Occipital lobe (tissue), 1 donor: ENCODE measurements at regions not wholly inside any gene's neighbourhood (a gene's known extent, or its start where the extent isn't known, plus 50 kb on each side); places are given as distances from the start of the nearest gene placed in this dataset.

Experiments
- DNase-seq: peaks from one replicate; lab custom pipeline; 2025; lab: John Stamatoyannopoulos, UW

DNA sequence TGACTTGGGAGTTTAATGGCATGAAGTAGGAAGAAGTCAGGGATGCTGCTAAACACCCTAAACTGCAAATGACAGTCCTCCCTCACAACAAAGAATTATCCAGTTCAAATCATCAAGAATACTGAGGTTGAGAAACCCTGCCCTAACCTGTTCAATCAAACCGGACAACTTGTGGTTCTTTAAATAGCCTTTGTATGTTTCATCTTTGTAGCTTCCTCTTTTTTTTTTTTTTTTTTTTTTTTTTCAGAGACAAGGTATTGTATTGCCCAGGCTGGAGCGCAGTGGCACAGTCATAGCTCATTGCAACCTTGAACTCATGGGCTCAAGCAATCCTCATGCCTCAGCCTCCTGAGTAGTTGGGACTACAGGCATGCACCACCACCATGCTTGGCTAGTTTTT is 52.5 kb upstream of the TTC29 start:
- DNase-seq, result no peak

- DNase-seq, result no peak
These were observed 58.5 kb upstream of the TTC29 start for GRCh38 chr4:147003956-147004809.

GRCh38 chr4:147006229-147006628 is 60.6 kb upstream of the TTC29 start:
- DNase-seq, result no peak

DNA sequence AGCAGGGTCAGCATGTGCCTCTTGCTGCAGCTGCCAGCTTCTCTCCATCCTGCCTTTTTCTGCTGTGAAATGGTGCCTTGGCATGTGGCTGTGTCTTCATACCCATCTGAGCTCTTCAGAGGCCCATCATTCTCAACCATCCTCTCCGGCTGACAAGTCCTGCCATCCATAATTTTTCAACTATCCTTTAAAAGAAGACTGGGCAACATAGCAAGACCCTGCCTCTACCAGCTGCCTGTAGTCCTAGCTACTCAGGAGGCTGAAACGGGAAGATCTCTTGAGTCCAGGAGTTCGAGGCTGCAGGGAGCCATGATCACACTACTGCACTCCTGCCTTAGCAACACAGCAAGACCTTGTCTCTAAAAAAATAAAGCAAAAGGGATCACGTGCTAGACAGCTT is 64.2 kb upstream of the TTC29 start:
- no peak for DNase-seq

- DNase-seq, result no peak
These were observed 65.7 kb upstream of the TTC29 start for GRCh38 chr4:147011411-147011810.

- no peak for DNase-seq
These were observed 66.5 kb upstream of the TTC29 start for GRCh38 chr4:147012059-147012707.

- DNase-seq, result no peak
These were observed 69.3 kb upstream of the TTC29 start for GRCh38 chr4:147014946-147015345.

GRCh38 chr4:147015491-147015890 is 69.8 kb upstream of the TTC29 start:
- DNase-seq, result no peak

- DNase-seq, result no peak
These were observed 71.4 kb upstream of the TTC29 start for GRCh38 chr4:147017081-147017480.

DNA sequence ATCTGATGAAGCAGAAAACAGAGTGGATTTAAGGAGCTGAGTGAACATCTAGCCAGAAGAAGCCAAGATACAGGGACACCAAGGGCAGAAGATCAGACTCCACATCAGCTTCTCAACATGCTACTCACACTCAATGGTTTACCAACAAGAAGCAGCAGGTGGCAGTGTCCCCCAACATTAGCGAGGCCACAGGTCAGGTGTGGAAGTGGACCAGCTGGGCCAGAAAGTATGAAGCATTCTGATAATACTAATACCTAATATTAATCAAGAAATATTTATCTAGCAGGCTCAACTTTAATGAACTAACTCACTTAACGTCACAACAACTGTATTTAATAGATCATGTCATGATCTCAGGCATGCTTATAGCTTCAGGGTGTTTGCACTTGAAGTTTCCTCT is 73.4 kb upstream of the TTC29 start:
- peak; percentile 30 for DNase-seq

- DNase-seq, result no peak
These were observed 74.8 kb upstream of the TTC29 start for GRCh38 chr4:147020456-147020855.

GRCh38 chr4:147025042-147025441 is 79.4 kb upstream of the TTC29 start:
- no peak for DNase-seq

DNA sequence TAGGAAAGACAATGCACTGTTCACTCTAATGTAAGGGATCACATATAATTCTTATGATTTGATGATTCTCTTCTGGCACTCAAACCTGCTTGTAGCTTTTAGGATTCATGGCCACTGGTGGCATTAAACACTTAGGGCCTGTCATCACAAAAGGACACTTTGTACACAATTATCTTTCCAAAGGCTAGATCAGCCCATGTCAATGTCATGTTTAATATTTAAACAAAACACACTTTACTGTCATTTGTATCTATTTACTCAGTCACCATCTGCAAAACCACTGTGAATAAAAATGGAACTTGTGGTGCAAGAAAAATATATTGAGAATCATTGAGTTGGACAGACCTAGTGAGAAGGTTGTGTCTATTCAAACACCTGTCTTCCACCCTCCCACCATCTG is 83.6 kb upstream of the TTC29 start:
- DNase-seq, result no peak

DNA sequence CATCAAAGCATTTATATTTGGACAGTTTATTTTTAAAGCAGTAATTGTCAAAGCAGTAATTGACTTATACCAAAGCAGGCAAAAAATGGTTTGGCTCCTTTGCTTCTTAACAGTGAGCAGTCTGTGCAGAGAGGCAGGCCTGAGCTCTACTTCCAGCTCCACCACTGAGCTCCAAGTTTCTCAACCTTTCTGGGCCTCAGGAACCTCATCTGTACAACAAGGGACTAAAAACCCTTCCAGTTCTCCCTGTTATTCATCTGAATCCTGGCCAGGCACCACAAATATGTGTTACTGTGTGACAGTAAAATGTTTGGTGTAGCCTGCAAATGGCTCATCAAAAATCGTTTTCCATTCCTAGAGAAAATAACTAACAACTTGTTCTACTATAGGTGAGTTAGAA is 88.7 kb upstream of the TTC29 start:
- DNase-seq, result no peak

GRCh38 chr4:147037069-147037468 is 91.4 kb upstream of the TTC29 start:
- DNase-seq, result no peak

GRCh38 chr4:147039976-147040575 is 94.4 kb upstream of the TTC29 start:
- DNase-seq, result no peak

DNA sequence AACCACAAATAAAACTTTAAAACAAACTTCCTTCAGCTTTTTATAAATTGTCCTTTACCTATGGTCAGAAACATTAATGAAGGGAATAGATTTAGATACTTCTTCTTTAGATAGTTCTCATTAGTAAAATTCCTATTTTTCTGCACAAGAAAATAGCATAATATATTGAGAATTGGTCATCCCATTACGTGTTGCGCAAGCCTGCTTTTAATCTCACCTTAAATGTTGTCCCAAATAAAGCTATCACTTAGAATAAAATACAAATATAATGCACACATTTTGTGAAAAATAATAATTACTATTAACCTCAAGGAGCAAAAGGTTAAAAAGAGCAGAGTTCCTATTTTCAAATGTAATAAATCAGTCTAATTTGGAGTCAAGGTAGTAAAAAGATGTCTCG is 95.2 kb upstream of the TTC29 start:
- no peak for DNase-seq

DNA sequence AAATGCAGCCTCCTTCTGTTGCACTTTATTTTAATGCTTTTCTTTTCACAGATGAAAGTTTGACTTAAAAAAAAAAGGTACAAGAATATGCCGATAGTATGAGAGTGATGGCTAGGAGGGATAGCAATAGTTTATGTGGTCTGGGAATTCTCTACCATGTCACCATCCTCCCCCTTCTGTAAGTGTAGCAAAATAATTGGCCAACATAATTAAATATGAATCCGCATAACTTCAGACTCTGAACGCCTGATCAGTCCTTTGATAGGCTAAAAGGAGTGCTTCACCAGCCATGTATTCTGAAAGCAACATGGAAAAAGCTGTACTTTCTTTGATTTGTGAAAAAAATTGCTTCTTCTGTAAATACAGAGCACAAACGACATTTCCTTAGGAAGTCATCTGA is 95.7 kb upstream of the TTC29 start:
- DNase-seq, result no peak

- DNase-seq, result no peak
These were observed 96.4 kb upstream of the TTC29 start for GRCh38 chr4:147042046-147042445.

DNA sequence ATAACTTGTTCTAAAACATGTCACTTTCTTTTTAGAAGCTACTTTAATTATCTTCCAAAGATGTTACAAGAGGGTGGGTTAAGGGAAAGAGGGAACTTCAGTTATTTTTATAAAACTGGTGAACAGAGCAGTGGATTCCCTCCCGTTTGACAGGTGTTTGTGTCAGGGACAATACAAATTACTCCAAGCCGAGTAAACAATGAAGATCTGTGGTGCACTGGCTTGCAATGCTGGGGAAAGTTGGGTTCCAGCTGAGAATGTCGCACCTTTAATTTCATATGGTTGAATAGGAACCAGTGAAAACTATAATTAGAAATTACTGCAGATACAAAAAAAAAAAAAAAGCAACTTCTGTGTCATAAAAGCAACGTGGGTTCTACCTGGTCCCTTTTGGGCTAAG is 98.6 kb upstream of the TTC29 start:
- DNase-seq, result no peak

GRCh38 chr4:147049946-147050345 is 104.3 kb upstream of the TTC29 start:
- DNase-seq, result no peak

- no peak for DNase-seq
These were observed 104.7 kb upstream of the TTC29 start for GRCh38 chr4:147050356-147050765.

DNA sequence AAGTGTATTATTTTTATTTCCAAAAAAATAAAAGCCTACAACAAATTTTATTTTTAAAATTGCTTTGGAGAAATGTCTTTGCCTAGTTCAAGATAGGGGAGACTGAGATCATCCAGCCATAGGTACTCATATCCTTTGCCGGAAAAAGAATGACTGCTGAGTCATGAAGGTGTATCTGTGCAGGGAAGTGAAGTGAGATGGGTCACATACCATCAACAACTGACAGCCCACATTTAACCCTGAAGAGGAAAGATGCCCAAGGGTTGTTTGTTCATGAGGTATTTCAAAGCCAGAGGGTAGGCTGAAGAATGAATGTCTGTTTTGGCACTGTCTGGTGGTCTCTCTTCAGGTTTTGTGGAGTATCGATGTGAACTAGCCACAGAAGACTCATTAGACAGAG is 106.7 kb upstream of the TTC29 start:
- DNase-seq, result no peak
